Mesothelial cell of epicardium (in vitro differentiated cells): ENCODE measurements at regions not wholly inside any gene's neighbourhood (a gene's known extent, or its start where the extent isn't known, plus 50 kb on each side); places are given as distances from the start of the nearest gene placed in this dataset.

Experiments
- DNase-seq, 2 experiments: peaks; one replicate each; pipeline ENCODE4 v3.0.0; 2021; ENCODE audit warnings: low spot score in 2 of 2; ENCODE audit not compliant: unreplicated experiment in 2 of 2
- H3K27ac Mint-ChIP-seq: 2 replicates; pipeline ENCODE4 v1.8.0; 2021; ENCODE audit warnings: mixed read lengths
- H3K27me3 Mint-ChIP-seq: 2 replicates; pipeline ENCODE4 v1.8.0; 2021; ENCODE audit warnings: low read depth, mixed read lengths
- H3K36me3 Mint-ChIP-seq: 2 replicates; pipeline ENCODE4 v1.8.0; 2021; ENCODE audit warnings: mixed read lengths
- H3K4me1 Mint-ChIP-seq: 2 replicates; pipeline ENCODE4 v1.8.0; 2021; ENCODE audit warnings: mixed read lengths
- H3K4me3 Mint-ChIP-seq: 2 replicates; pipeline ENCODE4 v1.8.0; 2021; ENCODE audit warnings: mild to moderate bottlenecking, moderate library complexity, mixed read lengths
- H3K9me3 Mint-ChIP-seq: 2 replicates; pipeline ENCODE4 v1.8.0; 2021; ENCODE audit warnings: mixed read lengths
- TF ChIP-seq, protein P1 (sequence below): fragments of 200-600 bp; sonication (generic); IDR thresholded peaks from one replicate; pipeline ENCODE4 v1.5.0; 2021; ENCODE audit warnings: antibody characterized with exemption; ENCODE audit not compliant: unreplicated experiment

DNA sequence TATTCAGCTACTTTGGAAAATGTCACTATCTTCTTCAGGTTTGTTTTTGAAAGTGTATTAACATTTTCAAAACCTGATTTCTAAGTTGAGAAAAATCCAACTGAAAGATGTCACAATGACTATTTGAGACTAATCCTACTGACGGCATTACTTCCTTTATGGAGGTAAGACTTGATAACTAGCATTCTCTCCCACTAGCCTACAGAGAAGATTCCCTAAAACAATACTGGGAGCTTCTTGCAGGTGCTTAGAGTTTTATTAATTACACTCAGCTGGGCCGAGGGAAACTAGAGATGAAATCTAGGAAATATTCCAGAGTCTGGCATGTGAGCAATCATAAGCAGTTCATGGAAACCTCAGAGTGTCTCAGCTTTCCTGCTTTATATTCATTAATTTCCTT, 114.0 kb downstream of the LCA5 start:
- peaks cover 28% of the 10 kb centered on the region for H3K4me1 Mint-ChIP-seq
- H3K4me3 Mint-ChIP-seq: no peak overlapping the region
- no peak overlapping the region for H3K27ac Mint-ChIP-seq
- DNase-seq: no peak
- TF ChIP-seq, protein P1, sequence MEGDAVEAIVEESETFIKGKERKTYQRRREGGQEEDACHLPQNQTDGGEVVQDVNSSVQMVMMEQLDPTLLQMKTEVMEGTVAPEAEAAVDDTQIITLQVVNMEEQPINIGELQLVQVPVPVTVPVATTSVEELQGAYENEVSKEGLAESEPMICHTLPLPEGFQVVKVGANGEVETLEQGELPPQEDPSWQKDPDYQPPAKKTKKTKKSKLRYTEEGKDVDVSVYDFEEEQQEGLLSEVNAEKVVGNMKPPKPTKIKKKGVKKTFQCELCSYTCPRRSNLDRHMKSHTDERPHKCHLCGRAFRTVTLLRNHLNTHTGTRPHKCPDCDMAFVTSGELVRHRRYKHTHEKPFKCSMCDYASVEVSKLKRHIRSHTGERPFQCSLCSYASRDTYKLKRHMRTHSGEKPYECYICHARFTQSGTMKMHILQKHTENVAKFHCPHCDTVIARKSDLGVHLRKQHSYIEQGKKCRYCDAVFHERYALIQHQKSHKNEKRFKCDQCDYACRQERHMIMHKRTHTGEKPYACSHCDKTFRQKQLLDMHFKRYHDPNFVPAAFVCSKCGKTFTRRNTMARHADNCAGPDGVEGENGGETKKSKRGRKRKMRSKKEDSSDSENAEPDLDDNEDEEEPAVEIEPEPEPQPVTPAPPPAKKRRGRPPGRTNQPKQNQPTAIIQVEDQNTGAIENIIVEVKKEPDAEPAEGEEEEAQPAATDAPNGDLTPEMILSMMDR: no peak
- H3K9me3 Mint-ChIP-seq: no peaks in the 10 kb centered on the region
- H3K27me3 Mint-ChIP-seq: no peaks in the 10 kb centered on the region
- H3K36me3 Mint-ChIP-seq: no peaks in the 10 kb centered on the region

DNA sequence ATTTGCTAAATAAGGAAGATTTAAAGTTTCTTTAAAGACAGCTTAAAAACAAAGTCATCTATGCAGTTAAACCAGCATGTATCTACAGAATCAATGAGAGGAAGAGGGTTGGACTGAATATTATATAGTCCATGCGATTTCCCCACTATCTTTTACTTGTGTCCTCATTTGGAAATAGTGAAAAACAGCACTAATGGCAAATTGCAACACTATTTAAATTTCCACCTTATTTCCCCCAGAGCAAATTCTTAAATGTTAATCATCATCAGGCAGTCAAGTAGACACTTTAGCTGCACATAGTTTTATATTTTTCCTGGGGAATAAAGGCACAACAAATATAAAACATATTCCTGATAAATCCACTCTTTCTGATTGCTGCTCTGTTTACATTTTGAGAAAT, 114.6 kb downstream of the LCA5 start:
- Mint-ChIP-seq H3K36me3 (no peaks in the 10 kb centered on the region), H3K4me1 (peaks cover 33% of the 10 kb centered on the region), H3K27me3 (no peaks in the 10 kb centered on the region), H3K9me3 (no peaks in the 10 kb centered on the region), H3K27ac (no peak overlapping the region), H3K4me3 (no peak overlapping the region)
- TF ChIP-seq, protein P1: no peak
- no peak for DNase-seq

DNA sequence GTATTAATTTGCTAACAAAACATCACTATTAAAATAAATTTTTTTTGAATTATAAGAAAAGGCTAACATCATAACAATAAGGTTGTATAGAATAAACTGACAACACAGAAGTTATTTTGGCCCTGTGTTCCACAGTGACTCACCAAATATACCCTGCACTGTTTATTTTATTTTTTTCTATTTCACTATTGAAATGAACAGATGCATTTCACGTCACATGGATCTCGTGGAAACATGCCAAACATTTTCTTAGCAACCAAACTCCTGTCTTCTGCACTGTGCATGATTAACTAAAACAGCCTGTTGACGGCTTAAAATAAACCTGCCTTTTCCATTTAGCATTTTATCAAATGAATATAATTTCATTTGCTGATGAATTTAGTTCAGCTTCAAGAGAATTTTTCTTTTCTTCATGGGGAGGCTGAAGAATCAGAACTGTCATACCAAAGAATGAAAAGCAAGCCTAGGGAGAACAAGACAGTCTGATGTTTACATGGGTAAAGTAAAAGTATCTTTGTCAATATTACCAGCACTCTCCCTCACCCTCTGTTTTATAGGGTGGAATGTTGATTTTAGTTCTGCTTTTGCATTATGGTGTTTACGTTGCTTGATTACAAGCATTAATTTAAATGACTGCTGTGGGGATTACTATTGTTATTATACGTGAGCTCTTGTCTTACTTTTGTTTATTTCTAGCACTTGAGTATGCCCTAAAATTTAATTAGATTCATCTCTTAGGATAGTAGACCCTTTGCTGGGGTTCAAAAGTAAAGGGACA, 115.3 kb downstream of the LCA5 start:
- DNase-seq: no peak
- no peaks in the 10 kb centered on the region for H3K9me3 Mint-ChIP-seq

DNA sequence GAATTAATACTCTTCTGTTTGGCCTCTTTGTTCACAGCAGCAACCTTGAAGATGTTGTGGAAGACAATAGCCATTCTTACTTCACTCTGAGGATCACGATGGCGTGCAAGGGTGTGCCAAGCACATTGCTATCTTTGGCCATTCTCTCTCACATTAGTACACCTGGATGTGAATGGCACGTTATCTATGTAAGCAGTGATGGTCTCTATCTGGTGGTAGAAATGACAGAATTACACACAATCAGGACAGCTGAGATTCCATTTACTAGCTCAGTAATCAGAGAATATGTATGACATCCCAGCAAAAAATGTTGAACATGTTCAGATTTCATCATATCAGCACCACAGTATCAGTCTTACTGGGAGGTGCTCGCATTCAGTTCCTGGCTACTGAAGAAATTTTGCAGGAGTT, 116.2 kb downstream of the LCA5 start:
- Mint-ChIP-seq H3K27ac (no peak overlapping the region), H3K4me3 (no peak overlapping the region), H3K27me3 (no peaks in the 10 kb centered on the region), H3K36me3 (no peaks in the 10 kb centered on the region), H3K9me3 (no peaks in the 10 kb centered on the region), H3K4me1 (peaks cover 39% of the 10 kb centered on the region)
- TF ChIP-seq, protein P1: no peak
- DNase-seq: no peak

More for the DNA sequence above, 115.3 kb downstream of the LCA5 start:
- TF ChIP-seq, protein P1: no peak
- peak overlapping the region; percentile 66 for H3K27ac Mint-ChIP-seq
- H3K36me3 Mint-ChIP-seq: no peaks in the 10 kb centered on the region
- no peaks in the 10 kb centered on the region for H3K27me3 Mint-ChIP-seq
- no peak overlapping the region for H3K4me3 Mint-ChIP-seq
- peaks cover 34% of the 10 kb centered on the region for H3K4me1 Mint-ChIP-seq

DNA sequence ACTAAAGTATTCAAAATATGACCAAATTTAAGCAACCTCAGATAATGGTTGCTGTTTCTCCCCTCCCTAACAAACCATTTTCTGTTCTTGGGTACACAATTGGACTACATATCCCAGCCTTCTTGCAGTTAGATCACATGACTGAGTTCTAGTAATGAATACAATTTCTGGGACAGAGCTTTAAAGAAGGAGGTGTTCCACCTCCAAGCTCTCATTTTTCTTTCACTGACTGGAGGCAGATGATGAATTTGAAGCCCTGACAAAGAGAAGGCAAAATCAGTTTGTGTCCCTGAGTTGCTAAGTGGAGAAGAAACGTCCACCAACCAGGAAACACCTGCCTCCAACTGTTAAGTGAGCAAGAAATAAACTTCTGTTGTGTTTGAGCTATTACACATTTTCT, 117.2 kb downstream of the LCA5 start:
- no peak overlapping the region for H3K4me3 Mint-ChIP-seq
- no peak for DNase-seq
- TF ChIP-seq, protein P1: no peak
- H3K27ac Mint-ChIP-seq: no peak overlapping the region
- H3K36me3 Mint-ChIP-seq: no peaks in the 10 kb centered on the region
- H3K4me1 Mint-ChIP-seq: peaks cover 39% of the 10 kb centered on the region
- no peaks in the 10 kb centered on the region for H3K27me3 Mint-ChIP-seq
- H3K9me3 Mint-ChIP-seq: no peaks in the 10 kb centered on the region

DNA sequence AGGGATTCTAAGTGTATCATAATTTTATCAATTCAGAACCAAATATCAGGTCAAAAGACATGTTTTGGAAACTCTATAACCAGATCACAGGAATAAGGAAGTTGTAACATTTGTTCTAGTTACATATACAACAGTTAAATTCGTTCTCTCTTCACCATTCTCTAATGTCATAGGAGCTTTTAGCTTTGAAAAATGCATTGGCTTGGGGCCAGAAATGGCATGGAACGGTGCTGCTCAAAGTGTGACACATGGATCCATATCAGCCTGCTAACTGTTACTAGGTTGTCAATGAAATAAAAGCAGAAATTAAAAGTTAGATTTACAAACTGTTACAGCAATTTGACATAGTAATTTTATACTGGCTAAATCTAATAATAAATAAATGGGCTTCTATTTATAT, 120.3 kb downstream of the LCA5 start:
- TF ChIP-seq, protein P1: no peak

More for the DNA sequence above, 120.3 kb downstream of the LCA5 start:
- Mint-ChIP-seq H3K36me3 (no peaks in the 10 kb centered on the region), H3K9me3 (no peaks in the 10 kb centered on the region), H3K27ac (no peak overlapping the region), H3K4me3 (no peak overlapping the region), H3K4me1 (peaks cover 36% of the 10 kb centered on the region), H3K27me3 (no peaks in the 10 kb centered on the region)
- DNase-seq: no peak
